Psoas muscle (tissue), 7 donors: ENCODE measurements at regions not wholly inside any gene's neighbourhood (a gene's known extent, or its start where the extent isn't known, plus 50 kb on each side); places are given as distances from the start of the nearest gene placed in this dataset.

ENCODE experiments used
- ATAC-seq, 4 donors: fragments of 200-7000 bp; cut with Tn5 transposase; one replicate each; pipeline ENCODE4 v1.9.1; 2020; ENCODE audit warnings: moderate library complexity in 3 of 4, mild to moderate bottlenecking in 2 of 4
- DNase-seq, 2 donors: peaks; one replicate each; pipeline ENCODE4 v3.0.0-alpha.2; 2020
- H3K27ac ChIP-seq: fragments of 200-600 bp; one replicate; pipeline ENCODE4 v1.8.0; 2022
- H3K27me3 ChIP-seq, 3 donors: fragments of 200-600 bp in 1 of 3; one replicate each; pipeline versions ENCODE4 v1.6.1 to v1.8.0; 2013 to 2022; ENCODE audit warnings: low read length in 2 of 3, mild to moderate bottlenecking in 2 of 3, moderate library complexity in 1 of 3; ENCODE audit not compliant: insufficient read depth in 3 of 3
- H3K36me3 ChIP-seq, 2 donors: fragments of 200-600 bp in 1 of 2; one replicate each; pipeline versions ENCODE4 v1.6.1 to v1.8.0; 2013 to 2022; ENCODE audit warnings: low read depth in 1 of 2, mild to moderate bottlenecking in 1 of 2, moderate library complexity in 1 of 2; ENCODE audit not compliant: insufficient read depth in 1 of 2
- H3K4me1 ChIP-seq: fragments of 200-600 bp; one replicate; pipeline ENCODE4 v1.8.0; 2022
- H3K4me3 ChIP-seq: fragments of 200-600 bp; one replicate; pipeline ENCODE4 v1.8.0; 2022; ENCODE audit warnings: mild to moderate bottlenecking
- H3K9me3 ChIP-seq: fragments of 200-600 bp; one replicate; pipeline ENCODE4 v1.8.0; 2022
- WGBS, 3 donors: extraction: QIAGEN DNeasy Blood & Tissue Kit; methylation state at CpG; one replicate each; pipeline versions ENCODE4 v1.1.6 to v1.1.7; 2013; 5-methylcytosine and 5-hydroxymethylcytosine counted together
- intact Hi-C, 2 donors: fragments of 100-400 bp; cut with DNase I; formaldehyde crosslinking; loops; one replicate each; pipeline versions ENCODE4 v1.11.0 to v1.14.2; 2022
- TF ChIP-seq, protein P1 (sequence below): fragments of 200-600 bp; IDR thresholded peaks from one replicate; pipeline ENCODE4 v1.8.0; 2022; ENCODE audit warnings: antibody characterized with exemption
- donor health status: healthy with polysubstance abuse.
- donor health status: DM: no; HTN: no; CAD: no; lungs with moderate emphysema.
- donor health status: Bipolar disorder and iron deficiency.
- donor health status: healthy.
- donor health status: DM: yes; HTN: yes; CAD: no.
- donor health status: DM: no; HTN: no; CAD: no.
- donor health status: DM: yes; HTN: yes; CAD: no.

- Histone ChIP-seq H3K4me3 (no peak overlapping the region), H3K27ac (no peak overlapping the region), H3K9me3 (no peaks in the 10 kb centered on the region), H3K4me1 (no peaks in the 10 kb centered on the region), H3K27me3 (no peaks in the 10 kb centered on the region), H3K36me3 (no peaks in the 10 kb centered on the region)
- WGBS, 3 donors, result 78 to 81% (median 80%) methylated on average over 7 of the region's 7 CpGs
- TF ChIP-seq, protein P1, sequence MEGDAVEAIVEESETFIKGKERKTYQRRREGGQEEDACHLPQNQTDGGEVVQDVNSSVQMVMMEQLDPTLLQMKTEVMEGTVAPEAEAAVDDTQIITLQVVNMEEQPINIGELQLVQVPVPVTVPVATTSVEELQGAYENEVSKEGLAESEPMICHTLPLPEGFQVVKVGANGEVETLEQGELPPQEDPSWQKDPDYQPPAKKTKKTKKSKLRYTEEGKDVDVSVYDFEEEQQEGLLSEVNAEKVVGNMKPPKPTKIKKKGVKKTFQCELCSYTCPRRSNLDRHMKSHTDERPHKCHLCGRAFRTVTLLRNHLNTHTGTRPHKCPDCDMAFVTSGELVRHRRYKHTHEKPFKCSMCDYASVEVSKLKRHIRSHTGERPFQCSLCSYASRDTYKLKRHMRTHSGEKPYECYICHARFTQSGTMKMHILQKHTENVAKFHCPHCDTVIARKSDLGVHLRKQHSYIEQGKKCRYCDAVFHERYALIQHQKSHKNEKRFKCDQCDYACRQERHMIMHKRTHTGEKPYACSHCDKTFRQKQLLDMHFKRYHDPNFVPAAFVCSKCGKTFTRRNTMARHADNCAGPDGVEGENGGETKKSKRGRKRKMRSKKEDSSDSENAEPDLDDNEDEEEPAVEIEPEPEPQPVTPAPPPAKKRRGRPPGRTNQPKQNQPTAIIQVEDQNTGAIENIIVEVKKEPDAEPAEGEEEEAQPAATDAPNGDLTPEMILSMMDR, result no peak
- intact Hi-C loops, result no loop called here
- DNase-seq, result no peak
- peak in 3 of 4 donors; percentile 4 to 6 (median 5) for ATAC-seq
Measured at GRCh38 chr6:159594106-159594749, 98.8 kb downstream of the SOD2 start.

GRCh38 chr6:159590835-159591234 is 102.2 kb downstream of the SOD2 start:
- Histone ChIP-seq H3K4me1 (no peaks in the 10 kb centered on the region), H3K9me3 (no peaks in the 10 kb centered on the region), H3K27ac (no peak overlapping the region), H3K4me3 (no peak overlapping the region), H3K27me3 (no peaks in the 10 kb centered on the region), H3K36me3 (peaks cover 0 to 4% of the 10 kb centered on the region in 2 donors)
- DNase-seq, result no peak
- no peak for ATAC-seq
- intact Hi-C loops, result no loop called here
- TF ChIP-seq, protein P1, result no peak
- WGBS, 3 donors, result 65 to 69% (median 66%) methylated on average over 5 of the region's 5 CpGs

DNA sequence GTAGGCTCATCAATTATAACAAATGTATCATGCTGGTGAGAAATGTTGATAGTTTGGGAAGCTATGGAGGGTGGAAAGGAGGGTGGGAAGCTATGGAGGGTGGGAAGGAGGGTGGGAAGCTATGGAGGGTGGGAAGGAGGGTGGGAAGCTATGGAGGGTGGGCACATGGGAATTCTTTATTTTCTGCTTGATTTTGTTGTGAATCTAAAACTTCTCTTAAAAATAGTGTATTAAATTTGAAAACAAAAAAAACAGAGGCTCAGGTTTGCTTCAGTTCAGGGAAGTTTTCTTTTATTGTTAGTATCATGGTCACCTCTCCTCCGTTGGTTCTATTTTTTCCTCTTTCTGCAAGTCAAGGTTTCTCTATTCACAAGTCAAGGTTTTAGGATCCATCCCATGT is 106.4 kb downstream of the SOD2 start:
- Histone ChIP-seq H3K4me3 (no peak overlapping the region), H3K4me1 (no peaks in the 10 kb centered on the region), H3K27ac (no peak overlapping the region), H3K27me3 (peaks cover 0 to 2% (median 0%) of the 10 kb centered on the region in 3 donors), H3K36me3 (peaks cover 0 to 4% of the 10 kb centered on the region in 2 donors), H3K9me3 (no peaks in the 10 kb centered on the region)
- intact Hi-C loops, result no loop called here
- 90 to 95% (median 92%) methylated on average over 1 of the region's 1 CpG for WGBS, 3 donors
- TF ChIP-seq, protein P1, result no peak
- no peak for ATAC-seq
- DNase-seq, result no peak

- H3K27ac ChIP-seq, result no peak overlapping the region
- DNase-seq (no peak), ATAC-seq (no peak)
- TF ChIP-seq, protein P1, result no peak
- no peaks in the 10 kb centered on the region for H3K9me3 ChIP-seq
- intact Hi-C loops, result no loop called here
- H3K36me3 ChIP-seq, result no peaks in the 10 kb centered on the region
- 89 to 93% (median 93%) methylated on average over 8 of the region's 8 CpGs for WGBS, 3 donors
- peaks cover 0 to 2% (median 0%) of the 10 kb centered on the region in 3 donors for H3K27me3 ChIP-seq
- no peaks in the 10 kb centered on the region for H3K4me1 ChIP-seq
- no peak overlapping the region for H3K4me3 ChIP-seq
Measured at GRCh38 chr6:159582736-159583135, 110.3 kb downstream of the SOD2 start.

DNA sequence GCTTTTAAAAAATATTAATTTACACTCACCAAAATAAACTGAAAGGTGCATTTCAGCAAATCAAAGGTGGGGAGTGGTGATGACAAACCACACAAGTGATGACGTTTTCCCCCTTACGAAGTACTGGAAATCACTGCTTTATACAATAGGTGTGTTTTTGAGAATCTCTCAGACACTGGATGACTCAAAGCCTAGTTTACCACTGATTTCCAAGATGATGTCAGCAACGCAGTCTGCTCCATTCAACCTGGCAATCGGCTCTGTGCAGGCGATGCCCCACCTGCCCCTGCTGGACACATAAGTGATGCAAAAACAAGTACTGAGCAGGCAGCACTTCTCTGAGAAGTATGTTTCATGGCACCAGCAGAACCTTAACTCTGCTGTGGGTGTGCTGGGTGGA is 114.4 kb downstream of the SOD2 start:
- TF ChIP-seq, protein P1, result no peak
- intact Hi-C loops, result no loop called here
- no peak overlapping the region for H3K27ac ChIP-seq
- no peaks in the 10 kb centered on the region for H3K9me3 ChIP-seq
- H3K4me3 ChIP-seq, result no peak overlapping the region
- no peak for DNase-seq
- no peak for ATAC-seq
- WGBS, 3 donors, result 89 to 92% (median 90%) methylated on average over 5 of the region's 5 CpGs
- H3K27me3 ChIP-seq, result peaks cover 0 to 2% (median 0%) of the 10 kb centered on the region in 3 donors
- H3K36me3 ChIP-seq, result no peaks in the 10 kb centered on the region
- H3K4me1 ChIP-seq, result no peaks in the 10 kb centered on the region
